ENCODE measurements at regions not wholly inside any gene's neighbourhood (a gene's known extent, or its start where the extent isn't known, plus 50 kb on each side); places are given as distances from the start of the nearest gene placed in this dataset.
A peak's percentile ranks its signal among the peaks of the same experiment; 100 is the strongest.

GRCh38 chr2:39603436-39603835 lies 62.3 kb upstream of the TMEM178A start:
- DNase-seq (ENCODE audit: low read depth, low spot score), result no peak
- no peak overlapping the region for H3K4me3 ChIP-seq (ENCODE audit: low read depth, low read length)
- no peak for TF ChIP-seq CTCF (IDR thresholded peaks at IDR 0.05; ENCODE audit: low read depth, low read length)
- in situ Hi-C loops (cut with HindIII; ENCODE audit: low sequenced_read_pairs), result no loop called here

GRCh38 chr2:39604866-39605265 lies 60.9 kb upstream of the TMEM178A start:
- in situ Hi-C loops (cut with HindIII; ENCODE audit: low sequenced_read_pairs), result no loop called here
- DNase-seq (ENCODE audit: low read depth, low spot score), result no peak
- H3K4me3 ChIP-seq (ENCODE audit: low read depth, low read length), result no peak overlapping the region
- no peak for TF ChIP-seq CTCF (IDR thresholded peaks at IDR 0.05; ENCODE audit: low read depth, low read length)

DNA sequence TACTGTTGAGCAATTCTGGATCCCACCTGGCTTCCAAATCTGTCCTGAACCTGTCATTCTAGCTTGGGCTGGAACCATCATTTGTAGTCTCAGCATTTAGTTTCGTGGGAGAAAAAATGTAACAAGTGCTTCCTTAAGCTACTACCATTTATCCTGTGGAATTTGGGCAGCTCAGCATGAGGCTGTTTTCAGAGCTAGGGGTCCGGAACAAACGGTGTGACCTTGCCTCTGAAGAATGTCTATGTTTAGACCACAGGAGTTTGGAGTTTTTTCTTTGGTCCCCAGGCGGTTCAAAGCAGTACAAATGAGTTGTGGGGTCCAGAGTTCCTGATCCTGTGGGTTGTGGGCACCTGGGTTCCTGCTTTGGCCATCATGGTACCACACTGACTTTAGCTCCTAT lies 59.1 kb upstream of the TMEM178A start:
- DNase-seq (ENCODE audit: low read depth, low spot score), result peak; percentile 68
- in situ Hi-C loops (cut with HindIII; ENCODE audit: low sequenced_read_pairs), result no loop called here
- no peak for TF ChIP-seq CTCF (IDR thresholded peaks at IDR 0.05; ENCODE audit: low read depth, low read length)
- H3K4me3 ChIP-seq (ENCODE audit: low read depth, low read length), result no peak overlapping the region

- DNase-seq (ENCODE audit: low read depth, low spot score), result no peak
- in situ Hi-C loops (cut with HindIII; ENCODE audit: low sequenced_read_pairs), result no loop called here
- TF ChIP-seq CTCF (IDR thresholded peaks at IDR 0.05; ENCODE audit: low read depth, low read length), result no peak
- H3K4me3 ChIP-seq (ENCODE audit: low read depth, low read length), result no peak overlapping the region
Observed at GRCh38 chr2:39607538-39608262, 58.0 kb upstream of the TMEM178A start.

GRCh38 chr2:39608263-39608575 lies 57.5 kb upstream of the TMEM178A start:
- in situ Hi-C loops (cut with HindIII; ENCODE audit: low sequenced_read_pairs), result no loop called here
- H3K4me3 ChIP-seq (ENCODE audit: low read depth, low read length), result no peak overlapping the region

DNA sequence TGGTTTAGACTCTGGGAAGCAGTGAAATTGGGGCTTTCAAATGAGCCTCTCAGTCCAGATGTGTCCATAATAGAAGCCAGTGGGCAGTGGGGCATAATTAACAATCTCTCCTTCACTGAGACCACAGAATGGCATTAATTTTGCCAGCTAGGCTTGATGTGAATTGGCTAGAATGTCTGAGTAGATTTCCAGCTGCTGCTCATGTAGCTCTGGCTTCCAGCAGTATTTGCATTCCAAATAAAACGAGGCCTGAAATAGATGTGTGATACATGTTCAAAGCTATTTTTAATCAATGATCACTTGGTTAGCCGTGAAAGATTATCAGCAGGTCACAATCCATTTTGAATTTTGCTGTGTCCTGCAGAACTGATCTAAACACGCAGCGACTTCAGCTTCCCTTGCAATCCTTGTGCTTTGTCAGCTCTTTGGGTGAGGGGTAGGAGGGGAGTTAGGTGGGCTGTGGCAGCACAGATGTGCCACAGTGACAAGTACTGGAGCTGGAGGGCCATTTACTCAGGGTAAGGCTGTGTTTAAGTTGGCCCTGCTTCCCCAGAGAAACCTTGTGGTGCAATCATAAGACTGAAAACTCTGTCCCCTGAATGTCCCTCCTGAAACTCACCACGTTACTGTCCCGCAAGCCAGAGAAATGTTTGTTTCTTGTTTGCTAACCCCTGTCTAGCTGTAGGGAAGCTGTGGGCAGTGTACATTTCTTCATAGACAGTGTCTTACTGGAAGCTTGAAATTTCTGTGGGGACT lies 56.9 kb upstream of the TMEM178A start:
- in situ Hi-C loops (cut with HindIII; ENCODE audit: low sequenced_read_pairs), result no loop called here
- DNase-seq (ENCODE audit: low read depth, low spot score), result no peak
- no peak overlapping the region for H3K4me3 ChIP-seq (ENCODE audit: low read depth, low read length)
- no peak for TF ChIP-seq CTCF (IDR thresholded peaks at IDR 0.05; ENCODE audit: low read depth, low read length)

More at GRCh38 chr2:39608263-39608575, 57.5 kb upstream of the TMEM178A start:
- no peak for TF ChIP-seq CTCF (IDR thresholded peaks at IDR 0.05; ENCODE audit: low read depth, low read length)
- peak; percentile 11 for DNase-seq (ENCODE audit: low read depth, low spot score)
